DMS53 treated with DMSO at 0.1 percent for 48 hours (cell line): ENCODE measurements at regions not wholly inside any gene's neighbourhood (a gene's known extent, or its start where the extent isn't known, plus 50 kb on each side); places are given as distances from the start of the nearest gene placed in this dataset.
A peak's percentile ranks its signal among the peaks of the same experiment; 100 is the strongest.

Source experiments
- DNase-seq: peaks from one replicate; lab custom pipeline; 2025; ENCODE audit not compliant: unreplicated experiment; lab: John Stamatoyannopoulos, UW

- peak; percentile 79 for DNase-seq
Measured at GRCh38 chr10:4663162-4663992, 162.6 kb upstream of the AKR1E2 start.

DNA sequence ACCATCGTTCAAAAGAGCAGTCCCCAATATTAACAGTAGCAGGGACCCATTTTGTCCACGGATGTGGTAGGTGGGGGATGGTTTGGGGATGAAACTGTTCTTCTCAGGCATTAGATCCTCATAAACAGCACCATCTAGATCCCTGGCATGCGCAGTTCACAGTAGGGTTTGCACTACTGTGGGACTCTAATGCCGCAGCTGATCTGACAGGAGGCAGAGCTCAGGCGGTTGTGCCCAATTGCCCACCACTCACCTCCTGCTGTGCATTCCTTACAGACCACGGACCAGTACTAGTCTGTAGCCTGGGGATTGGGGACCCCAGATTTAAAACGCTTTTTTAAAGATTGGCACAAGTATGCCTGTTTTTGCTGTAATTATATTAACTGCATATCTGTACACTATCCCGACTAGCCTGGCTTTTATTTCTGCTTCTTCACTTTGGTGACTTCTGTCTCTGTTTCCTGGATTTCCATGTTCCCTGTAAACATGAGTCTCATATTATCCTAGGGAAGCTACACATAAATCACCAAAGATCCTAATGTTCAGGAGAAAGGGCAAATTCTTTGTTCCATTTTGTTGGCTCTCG is 163.3 kb upstream of the AKR1E2 start:
- DNase-seq = no peak

DNA sequence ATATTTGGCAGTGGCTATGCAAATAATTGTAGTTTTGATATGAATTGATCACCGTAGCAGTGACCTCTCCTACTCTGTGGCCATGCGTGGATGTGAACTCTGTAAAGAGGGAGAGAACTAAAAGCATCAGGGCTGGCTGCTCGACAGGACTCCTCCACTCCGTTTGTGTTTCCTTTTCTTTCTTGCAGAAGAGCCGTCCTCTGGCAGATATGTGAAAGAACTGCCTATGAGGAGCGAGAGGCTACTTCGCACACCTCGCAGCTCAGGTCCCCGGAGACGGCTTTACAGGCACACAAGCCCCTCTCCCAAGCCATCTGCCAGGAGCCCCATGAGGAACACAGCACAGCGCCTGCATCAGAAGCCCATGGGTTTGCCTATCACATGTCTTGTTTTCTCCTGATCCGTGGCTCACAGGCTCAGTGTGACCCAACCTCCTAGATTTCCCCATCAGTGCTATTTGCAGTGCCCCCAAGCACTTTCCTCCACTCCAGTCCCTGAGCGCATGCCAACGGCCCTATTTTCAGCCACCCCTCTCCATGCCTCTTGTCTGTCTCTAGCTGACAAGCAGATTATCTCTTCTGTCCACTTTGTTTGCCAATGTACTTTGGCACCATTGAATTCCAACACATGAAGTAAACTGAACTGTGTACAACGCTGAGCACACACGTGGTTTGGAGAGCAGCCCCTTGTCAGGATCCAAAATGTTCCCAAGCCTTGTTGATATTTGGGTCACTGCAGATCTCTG is 164.3 kb upstream of the AKR1E2 start:
- no peak for DNase-seq

- no peak for DNase-seq
Measured at GRCh38 chr10:4658777-4659176, 167.2 kb upstream of the AKR1E2 start.

DNA sequence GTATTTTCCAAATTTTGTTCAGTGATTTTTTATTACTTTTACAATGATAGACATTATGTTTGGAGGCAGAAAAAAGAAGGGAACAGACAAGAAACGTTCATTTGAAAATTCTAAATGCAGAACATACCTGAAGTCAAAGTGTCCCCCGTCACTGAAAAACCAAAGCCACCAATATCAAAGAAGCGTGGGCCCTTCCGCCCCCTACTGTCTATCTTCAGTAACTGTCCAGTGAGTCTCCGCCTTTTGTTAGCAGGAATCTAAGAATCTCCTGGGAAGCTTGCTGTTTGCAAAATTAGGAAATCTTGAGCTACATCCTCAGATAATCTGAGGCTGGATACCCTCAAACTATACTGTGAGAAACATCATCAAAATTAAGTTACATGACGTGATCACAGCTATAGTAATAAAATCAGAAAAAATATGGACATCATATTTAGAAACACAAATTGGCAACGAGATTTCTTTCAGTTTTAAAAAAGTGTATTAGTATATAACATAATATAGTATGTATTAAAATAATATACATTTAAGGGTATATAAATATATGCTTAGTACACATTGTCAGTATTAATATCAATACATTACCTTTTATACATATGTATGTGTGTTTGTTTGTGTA is 169.3 kb upstream of the AKR1E2 start:
- peak; percentile 42 for DNase-seq

GRCh38 chr10:4655879-4656278 is 170.1 kb upstream of the AKR1E2 start:
- no peak for DNase-seq

- DNase-seq = no peak
Measured at GRCh38 chr10:4655406-4655805, 170.6 kb upstream of the AKR1E2 start.

- no peak for DNase-seq
Measured at GRCh38 chr10:4654496-4654895, 171.5 kb upstream of the AKR1E2 start.

- DNase-seq = no peak
Measured at GRCh38 chr10:4653160-4653559, 172.8 kb upstream of the AKR1E2 start.

DNA sequence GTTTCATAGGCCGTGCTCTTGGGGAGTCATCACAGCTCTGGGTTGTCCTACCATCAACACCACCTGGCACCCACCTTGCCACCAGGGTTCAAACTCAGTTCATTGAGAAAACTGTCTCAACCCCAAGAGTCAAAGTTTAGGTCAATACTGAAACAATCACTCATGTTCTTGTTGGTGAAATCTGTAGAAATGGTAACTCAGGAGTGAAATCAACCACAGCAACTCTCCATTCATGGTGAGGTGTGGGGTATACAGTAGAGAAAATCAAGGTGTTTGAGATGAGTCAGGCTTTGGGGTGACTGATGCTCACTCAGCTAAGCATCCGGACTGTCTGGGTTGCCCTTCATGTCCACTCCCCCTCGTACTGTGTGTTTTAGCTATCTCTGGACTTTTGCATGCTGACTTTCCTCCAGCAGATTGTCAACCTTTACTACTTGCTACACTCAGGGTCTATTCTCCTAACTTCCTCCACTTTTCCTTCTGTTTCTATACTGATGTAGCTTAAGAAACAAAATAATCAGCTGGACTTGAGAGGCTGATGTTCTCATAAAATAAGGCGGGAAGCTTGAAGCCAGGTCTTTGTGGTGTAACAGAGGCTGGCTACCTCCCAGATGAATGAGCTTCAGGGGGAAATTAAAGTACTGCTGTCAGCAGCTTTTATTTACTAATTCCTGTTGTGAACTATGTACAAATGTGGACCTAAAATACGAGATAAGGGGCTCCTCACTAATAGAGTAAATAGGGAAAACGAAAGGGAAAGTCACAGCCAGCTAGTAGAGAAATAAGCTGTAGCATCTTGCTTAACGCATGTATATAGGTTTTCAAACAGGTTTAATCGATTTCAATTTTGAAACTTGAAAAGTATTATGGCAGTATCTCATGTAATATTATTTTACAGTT is 173.6 kb upstream of the AKR1E2 start:
- DNase-seq = no peak

GRCh38 chr10:4651404-4652037 is 174.5 kb upstream of the AKR1E2 start:
- no peak for DNase-seq

DNA sequence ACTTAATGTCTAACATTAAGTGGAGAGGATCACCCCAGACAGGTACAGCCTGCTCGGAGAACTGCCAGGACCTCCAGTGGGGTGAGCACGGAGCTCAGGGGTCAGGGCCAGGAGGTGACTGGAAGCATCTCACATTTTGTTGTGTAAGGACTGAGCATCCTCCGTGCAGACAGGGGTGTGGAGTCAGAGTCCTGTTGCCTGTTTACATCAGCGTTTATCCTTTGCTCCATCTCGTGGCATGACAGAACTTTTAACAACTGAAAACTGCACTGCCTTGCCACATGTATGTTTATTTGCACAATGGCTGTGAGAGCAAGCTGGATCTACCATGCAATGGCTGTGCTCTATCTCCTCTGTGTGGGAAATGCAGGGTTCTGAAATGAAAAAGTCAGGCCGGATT is 175.4 kb upstream of the AKR1E2 start:
- DNase-seq = no peak

GRCh38 chr10:4649886-4650508 is 176.0 kb upstream of the AKR1E2 start:
- DNase-seq = no peak

DNA sequence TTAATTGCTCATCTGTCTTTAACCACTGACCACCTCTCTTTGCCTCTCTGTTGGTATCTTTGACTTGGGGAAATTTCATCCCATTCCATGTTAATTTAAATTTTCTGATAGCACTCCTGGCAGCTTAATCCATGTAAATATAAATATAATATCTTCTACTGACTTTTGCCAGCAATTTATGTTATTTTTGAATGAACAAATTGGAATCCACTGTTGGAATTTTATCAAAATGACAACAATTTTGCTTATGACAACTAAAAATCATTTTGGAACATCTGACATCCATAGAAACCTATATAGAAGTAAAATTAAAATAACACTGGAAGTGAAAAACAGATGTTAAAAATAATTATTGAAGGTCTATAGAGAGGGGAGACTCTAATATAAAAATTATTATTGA is 176.5 kb upstream of the AKR1E2 start:
- no peak for DNase-seq

DNA sequence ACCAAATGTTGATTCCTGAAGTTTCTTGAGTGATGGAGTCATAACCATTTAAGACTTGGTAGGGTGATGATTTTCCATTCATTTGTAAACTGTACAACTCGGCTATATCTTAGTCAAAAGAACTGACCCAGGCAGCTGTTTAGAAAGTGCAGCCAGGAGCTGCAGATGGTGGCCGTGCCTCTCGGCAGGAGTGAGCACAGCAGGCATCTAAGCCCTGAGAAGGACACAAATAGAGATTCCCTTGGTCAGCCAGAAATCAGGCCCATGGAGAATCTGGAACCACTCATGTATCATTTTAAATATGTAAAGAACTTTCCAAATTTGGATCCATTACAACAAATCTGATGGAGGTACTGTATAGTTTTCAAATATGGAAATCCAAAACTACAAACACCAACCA is 177.0 kb upstream of the AKR1E2 start:
- DNase-seq = no peak

GRCh38 chr10:4647109-4647785 is 178.8 kb upstream of the AKR1E2 start:
- DNase-seq = no peak

DNA sequence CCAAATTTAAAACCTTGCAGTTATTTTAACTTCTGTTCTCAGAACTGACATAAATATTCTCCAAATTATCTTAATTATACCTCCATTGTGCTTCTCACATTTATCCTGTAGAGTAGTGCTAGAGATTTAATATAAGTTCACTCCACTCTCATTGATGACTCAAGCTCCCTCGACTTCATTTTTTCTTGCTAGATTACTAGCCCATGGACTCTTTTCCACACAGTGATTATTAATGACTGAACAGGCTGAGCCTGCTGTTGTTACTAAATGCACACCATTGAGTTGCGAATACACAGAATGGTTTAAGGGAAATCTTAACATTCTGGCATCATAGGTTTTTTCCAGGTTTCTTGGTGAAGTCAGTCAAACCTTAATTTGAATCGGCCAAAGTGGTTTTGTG is 179.5 kb upstream of the AKR1E2 start:
- no peak for DNase-seq

DNA sequence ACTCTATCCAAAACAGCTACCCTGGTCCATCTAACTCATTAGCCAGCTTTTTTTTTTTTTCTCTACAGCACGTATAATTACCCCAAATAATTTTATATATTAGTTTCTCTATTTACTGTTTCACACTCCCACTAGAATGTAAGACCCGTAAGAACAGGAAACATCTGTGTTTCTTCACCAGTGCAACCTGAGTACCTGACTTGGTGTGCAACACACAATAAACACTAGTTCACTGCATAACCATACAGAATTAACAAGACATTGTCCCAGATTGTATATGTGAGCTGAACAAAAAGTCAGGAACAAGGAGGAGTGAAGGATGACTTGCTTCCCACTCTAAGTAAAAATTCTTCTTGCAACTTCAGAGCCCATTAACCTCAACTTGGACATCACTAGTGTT is 180.2 kb upstream of the AKR1E2 start:
- DNase-seq = no peak

DNA sequence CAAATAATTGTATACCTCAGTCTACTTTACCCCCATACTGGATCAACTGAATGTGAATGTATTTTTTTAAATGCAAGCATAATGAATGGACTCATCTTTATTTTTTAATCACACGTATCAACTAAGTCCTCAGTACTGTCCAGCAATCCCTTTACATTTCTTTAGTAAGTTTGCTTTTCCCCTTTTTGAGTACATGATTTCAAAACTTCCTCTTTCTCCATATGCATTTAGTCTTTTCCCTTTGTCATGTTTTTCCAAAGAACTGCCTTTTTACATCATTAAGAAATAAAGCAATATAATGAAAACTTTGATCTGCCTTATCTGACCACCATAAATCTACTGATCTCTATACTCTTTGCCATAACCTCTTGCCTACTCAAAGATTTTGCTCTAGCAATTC is 182.5 kb upstream of the AKR1E2 start:
- DNase-seq = no peak
